ENCODE measurements at regions not wholly inside any gene's neighbourhood (a gene's known extent, or its start where the extent isn't known, plus 50 kb on each side); places are given as distances from the start of the nearest gene placed in this dataset.
"Not testable (repeated sequence)": the region's sequence is repeated elsewhere in the genome, so short reads cannot be mapped to it uniquely, and the experiment has no call there.

GRCh38 chrX:9411682-9412081, 53.2 kb upstream of the TBL1X start:
- not testable (repeated sequence) for TF ChIP-seq EZH2 (IDR thresholded peaks at IDR 0.05; ENCODE audit: insufficient read depth, poor library complexity, severe bottlenecking); EZH2phosphoT487 (IDR thresholded peaks at IDR 0.05; ENCODE audit: insufficient read depth, low read depth)

Data from GM23248 (cell line).